Spinal cord (tissue), 9 donors: ENCODE measurements at regions not wholly inside any gene's neighbourhood (a gene's known extent, or its start where the extent isn't known, plus 50 kb on each side); places are given as distances from the start of the nearest gene placed in this dataset.
"Not testable (repeated sequence)": the region's sequence is repeated elsewhere in the genome, so short reads cannot be mapped to it uniquely, and the experiment has no call there.

Experiments used
- DNase-seq, 6 donors: peaks; one replicate each; pipeline versions ENCODE4 v3.0.0 to v3.0.0-alpha.2; 2013 to 2015; ENCODE audit warnings: low spot score in 6 of 6, low read depth in 4 of 6
- H3K27ac ChIP-seq: one replicate; pipeline ENCODE4 v1.5.1; 2013; ENCODE audit warnings: low read depth, low read length, control low read depth
- H3K27me3 ChIP-seq: one replicate; pipeline ENCODE4 v1.6.1; 2013; ENCODE audit warnings: low read length; ENCODE audit not compliant: control insufficient read depth, insufficient read depth
- H3K36me3 ChIP-seq: one replicate; pipeline ENCODE4 v1.6.1; 2013; ENCODE audit warnings: low read length; ENCODE audit not compliant: control insufficient read depth, insufficient read depth
- H3K4me1 ChIP-seq: one replicate; pipeline ENCODE4 v1.6.1; 2013; ENCODE audit warnings: low read length; ENCODE audit not compliant: control insufficient read depth, insufficient read depth
- H3K4me3 ChIP-seq: one replicate; pipeline ENCODE4 v1.5.1; 2013; ENCODE audit warnings: low read depth, low read length, control low read depth
- H3K9me3 ChIP-seq: one replicate; pipeline ENCODE4 v1.6.1; 2013; ENCODE audit warnings: low read length; ENCODE audit not compliant: control insufficient read depth, insufficient read depth
- WGBS: methylation state at CpG from one replicate; pipeline ENCODE4 v1.1.5; 2013; ENCODE audit warnings: missing lambda C conversion rate; ENCODE audit not compliant: insufficient coverage; 5-methylcytosine and 5-hydroxymethylcytosine counted together
- donor health status: healthy.

DNA sequence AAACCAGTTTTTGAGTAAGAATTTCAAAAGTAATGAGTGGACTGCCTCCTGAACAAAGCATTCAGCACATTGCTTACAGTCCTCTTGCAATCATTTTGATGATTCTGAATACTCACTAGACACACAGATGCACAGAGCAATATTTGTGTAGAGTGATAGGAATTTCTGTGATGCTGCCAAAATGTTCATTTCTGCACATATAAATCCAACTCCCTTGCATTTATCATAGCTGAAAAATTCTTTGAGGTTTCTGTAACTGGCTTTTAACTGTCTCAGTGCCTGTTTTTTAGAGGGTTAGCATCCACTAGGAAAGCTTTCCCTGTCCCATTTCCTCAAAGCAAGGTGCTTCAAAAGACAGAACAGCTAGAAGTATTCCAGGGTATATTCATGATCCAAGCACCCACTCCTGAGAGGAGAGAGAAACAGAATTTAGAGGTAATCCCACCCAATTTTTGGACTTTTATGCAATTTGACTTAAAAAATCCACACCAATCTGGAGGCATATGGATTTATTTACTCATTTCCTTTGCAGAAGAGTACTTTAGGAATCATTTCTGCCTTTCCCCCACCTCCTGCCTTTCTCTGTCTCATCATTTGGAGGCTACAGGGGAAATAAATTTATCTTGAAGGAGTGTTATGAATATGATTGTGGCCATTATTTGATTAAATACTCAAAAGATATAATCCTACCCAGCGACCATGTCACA is 234.5 kb upstream of the SLIT2 start:
- Histone ChIP-seq H3K36me3 (no peaks in the 10 kb centered on the region), H3K27ac (no peak overlapping the region), H3K9me3 (no peaks in the 10 kb centered on the region), H3K27me3 (no peaks in the 10 kb centered on the region), H3K4me1 (no peaks in the 10 kb centered on the region), H3K4me3 (no peak overlapping the region)
- WGBS: no CpG with 5 or more reads among the region's 1 CpG
- DNase-seq: peak in 2 of 6 donors; percentile 24 to 56

DNA sequence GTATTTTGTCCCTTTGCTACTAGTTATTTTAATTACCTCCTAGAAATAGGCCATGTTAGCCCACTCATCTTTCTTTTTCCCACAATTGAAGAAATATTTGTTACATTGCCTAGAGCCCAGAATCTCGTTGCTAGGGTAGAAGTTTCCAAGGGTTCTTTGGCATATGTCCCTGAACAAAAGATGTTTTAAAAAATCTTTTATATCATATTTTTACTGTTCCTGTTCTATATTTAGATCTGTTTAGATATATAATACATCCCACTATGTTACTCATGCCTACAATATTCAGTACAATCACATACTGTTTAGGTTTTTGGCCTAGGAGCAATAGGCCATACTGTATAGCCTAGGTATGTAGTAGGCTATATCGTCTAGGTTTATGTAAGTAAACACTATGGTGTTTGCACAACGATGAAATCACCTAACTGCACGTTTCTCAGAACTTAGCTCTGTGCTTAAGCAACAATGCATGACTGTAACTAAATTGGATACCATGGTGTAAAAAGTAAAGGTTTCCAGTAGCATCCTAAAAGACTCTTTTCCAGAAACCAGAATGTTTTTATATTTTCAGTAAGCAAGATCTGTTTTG is 236.0 kb upstream of the SLIT2 start:
- no peaks in the 10 kb centered on the region for H3K36me3 ChIP-seq
- no peaks in the 10 kb centered on the region for H3K4me1 ChIP-seq
- peak in 1 of 6 donors; percentile 17 for DNase-seq
- 95% methylated on average over 3 of the region's 4 CpGs for WGBS
- H3K9me3 ChIP-seq: no peaks in the 10 kb centered on the region
- H3K27ac ChIP-seq: no peak overlapping the region
- H3K4me3 ChIP-seq: no peak overlapping the region
- no peaks in the 10 kb centered on the region for H3K27me3 ChIP-seq

- not testable (repeated sequence) for DNase-seq, H3K27ac ChIP-seq, H3K9me3 ChIP-seq, H3K27me3 ChIP-seq, H3K4me1 ChIP-seq, H3K36me3 ChIP-seq, H3K4me3 ChIP-seq
- WGBS: 85% methylated on average over 49 of the region's 52 CpGs
These were observed 247.7 kb upstream of the SLIT2 start for GRCh38 chr4:20003836-20004558.

DNA sequence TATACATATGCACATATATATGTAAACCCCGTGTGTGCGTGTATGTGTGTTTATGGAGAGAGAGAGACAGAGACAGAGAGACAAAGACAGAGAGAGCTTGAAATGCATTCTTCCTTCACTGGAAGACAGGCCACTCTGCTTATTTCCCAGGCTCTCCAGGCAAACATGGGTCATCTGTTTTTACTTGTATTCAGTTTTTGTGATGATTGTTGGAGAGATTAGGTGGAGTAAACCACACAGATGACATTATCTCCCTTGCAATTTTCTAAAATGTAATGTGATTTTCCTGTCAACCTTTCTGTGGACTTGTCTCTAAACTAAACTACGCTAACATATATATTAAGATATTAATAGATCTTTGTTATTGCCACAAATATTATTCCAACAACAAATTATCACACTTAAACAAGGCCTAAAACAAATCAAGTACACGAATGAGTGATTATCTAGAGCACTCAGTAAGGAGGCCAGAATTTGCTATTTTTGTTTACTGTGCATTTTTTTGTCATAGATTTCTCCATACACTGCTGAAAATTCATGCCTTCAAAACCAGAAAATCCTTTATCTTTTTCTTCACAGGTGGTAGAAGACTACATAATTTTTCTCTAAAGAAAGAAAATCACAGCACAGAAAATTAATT is 251.8 kb upstream of the SLIT2 start:
- Histone ChIP-seq H3K4me3 (no peak overlapping the region), H3K9me3 (no peaks in the 10 kb centered on the region), H3K27me3 (no peaks in the 10 kb centered on the region), H3K27ac (no peak overlapping the region), H3K4me1 (no peaks in the 10 kb centered on the region), H3K36me3 (no peaks in the 10 kb centered on the region)
- no peak for DNase-seq
- no CpG with 5 or more reads among the region's 4 CpGs for WGBS

- Histone ChIP-seq H3K4me3 (no peak overlapping the region), H3K27ac (no peak overlapping the region), H3K36me3 (no peaks in the 10 kb centered on the region), H3K27me3 (no peaks in the 10 kb centered on the region), H3K9me3 (no peaks in the 10 kb centered on the region), H3K4me1 (no peaks in the 10 kb centered on the region)
- WGBS: no CpG with 5 or more reads among the region's 1 CpG
- no peak for DNase-seq
These were observed 252.4 kb upstream of the SLIT2 start for GRCh38 chr4:19999276-19999675.

- Histone ChIP-seq H3K36me3 (no peaks in the 10 kb centered on the region), H3K9me3 (no peaks in the 10 kb centered on the region), H3K4me1 (no peaks in the 10 kb centered on the region), H3K27ac (no peak overlapping the region), H3K27me3 (no peaks in the 10 kb centered on the region), H3K4me3 (no peak overlapping the region)
- DNase-seq: no peak
- no CpG with 5 or more reads among the region's 2 CpGs for WGBS
These were observed 258.5 kb upstream of the SLIT2 start for GRCh38 chr4:19993242-19993641.

- no peak overlapping the region for H3K4me3 ChIP-seq
- H3K9me3 ChIP-seq: no peaks in the 10 kb centered on the region
- no CpG with 5 or more reads among the region's 4 CpGs for WGBS
- H3K27me3 ChIP-seq: no peaks in the 10 kb centered on the region
- H3K27ac ChIP-seq: no peak overlapping the region
- no peak for DNase-seq
- H3K4me1 ChIP-seq: no peaks in the 10 kb centered on the region
- no peaks in the 10 kb centered on the region for H3K36me3 ChIP-seq
These were observed 259.1 kb upstream of the SLIT2 start for GRCh38 chr4:19992471-19993093.

- Histone ChIP-seq H3K4me3 (no peak overlapping the region), H3K36me3 (no peaks in the 10 kb centered on the region), H3K4me1 (no peaks in the 10 kb centered on the region), H3K27me3 (no peaks in the 10 kb centered on the region), H3K27ac (no peak overlapping the region), H3K9me3 (no peaks in the 10 kb centered on the region)
- no peak for DNase-seq
These were observed 264.0 kb upstream of the SLIT2 start for GRCh38 chr4:19987746-19988145.

GRCh38 chr4:19983072-19983471 is 268.6 kb upstream of the SLIT2 start:
- Histone ChIP-seq H3K4me1 (no peaks in the 10 kb centered on the region), H3K27ac (no peak overlapping the region)
- WGBS: no CpG with 5 or more reads among the region's 3 CpGs

More at GRCh38 chr4:19983072-19983471, 268.6 kb upstream of the SLIT2 start:
- peak in 1 of 6 donors; percentile 10 for DNase-seq
- Histone ChIP-seq H3K27me3 (no peaks in the 10 kb centered on the region), H3K9me3 (no peaks in the 10 kb centered on the region), H3K36me3 (no peaks in the 10 kb centered on the region), H3K4me3 (no peak overlapping the region)
